ENCODE measurements at regions not wholly inside any gene's neighbourhood (a gene's known extent, or its start where the extent isn't known, plus 50 kb on each side); places are given as distances from the start of the nearest gene placed in this dataset.

DNA sequence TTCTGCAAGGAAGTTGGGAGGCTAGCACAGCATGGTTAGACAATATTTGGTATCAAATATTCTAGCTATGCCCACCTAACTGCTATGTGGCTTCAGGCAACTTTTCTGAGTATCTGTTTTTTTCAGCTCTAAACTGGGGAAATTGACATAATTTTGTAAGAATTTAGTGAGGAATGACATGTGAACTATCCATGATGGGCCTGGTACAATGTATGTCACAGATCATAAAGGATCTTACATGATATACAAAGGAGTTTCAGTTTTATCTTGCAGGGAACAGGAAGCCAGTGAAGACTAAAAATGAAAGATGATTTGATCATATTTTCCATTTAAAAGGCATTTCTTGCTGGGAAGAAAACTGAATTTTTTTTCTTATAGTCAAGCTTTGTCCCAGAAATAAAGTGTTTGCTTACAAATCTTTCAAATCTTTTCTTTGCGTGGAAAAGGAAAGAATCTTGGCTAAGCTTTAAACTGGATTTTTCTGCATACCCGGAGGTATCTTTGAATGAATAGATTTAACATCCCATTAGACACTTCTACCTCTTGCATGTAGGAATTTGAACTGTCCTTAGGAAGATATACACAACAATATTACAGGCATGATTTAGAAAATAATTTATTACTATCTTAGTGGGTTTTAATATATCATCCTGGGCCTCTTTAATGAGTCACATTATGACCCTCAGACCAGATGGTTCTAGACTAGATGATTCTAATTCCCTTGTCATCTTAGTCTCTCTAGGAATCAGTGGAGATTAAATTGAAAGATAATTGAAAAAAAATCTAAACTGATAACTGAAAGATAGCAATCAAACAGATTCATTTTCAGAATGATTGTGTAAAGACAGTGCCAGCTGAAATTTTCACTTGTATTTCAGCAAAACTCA lies 436.0 kb upstream of the THBS1 start:
- no peak for TF ChIP-seq POLR2A (IDR thresholded peaks at IDR 0.05)
- TF ChIP-seq CTCF (IDR thresholded peaks at IDR 0.05), result no peak
